HG02852 (cell line): ENCODE measurements at regions not wholly inside any gene's neighbourhood (a gene's known extent, or its start where the extent isn't known, plus 50 kb on each side); places are given as distances from the start of the nearest gene placed in this dataset.
"Not testable (repeated sequence)": the region's sequence is repeated elsewhere in the genome, so short reads cannot be mapped to it uniquely, and the experiment has no call there.

ENCODE experiments used
- ATAC-seq: cut with Tn5 transposase; IDR thresholded peaks from one replicate; pipeline ENCODE4 v1.9.1; 2021; ENCODE audit warnings: mild to moderate bottlenecking, moderate library complexity; ENCODE audit not compliant: unreplicated experiment

DNA sequence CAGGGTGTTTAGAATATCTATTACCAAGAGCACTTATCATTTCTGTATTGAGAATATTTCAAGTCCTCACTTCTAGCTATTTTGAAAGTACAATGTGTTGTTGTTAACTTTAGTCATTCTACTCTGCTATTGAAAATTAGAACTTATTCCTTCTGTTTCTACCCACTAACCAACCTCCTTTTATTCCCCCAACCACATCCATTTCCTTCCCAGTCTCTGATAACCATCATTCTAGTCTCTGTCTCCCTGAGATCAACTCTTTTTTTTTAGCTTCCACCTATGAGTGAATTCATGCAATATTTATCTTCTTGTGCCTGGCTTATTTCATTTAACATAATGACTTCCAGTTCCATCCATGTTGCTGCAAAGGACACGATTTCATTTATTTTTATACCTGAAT lies 290.6 kb upstream of the OR4E1 start:
- ATAC-seq = no peak

DNA sequence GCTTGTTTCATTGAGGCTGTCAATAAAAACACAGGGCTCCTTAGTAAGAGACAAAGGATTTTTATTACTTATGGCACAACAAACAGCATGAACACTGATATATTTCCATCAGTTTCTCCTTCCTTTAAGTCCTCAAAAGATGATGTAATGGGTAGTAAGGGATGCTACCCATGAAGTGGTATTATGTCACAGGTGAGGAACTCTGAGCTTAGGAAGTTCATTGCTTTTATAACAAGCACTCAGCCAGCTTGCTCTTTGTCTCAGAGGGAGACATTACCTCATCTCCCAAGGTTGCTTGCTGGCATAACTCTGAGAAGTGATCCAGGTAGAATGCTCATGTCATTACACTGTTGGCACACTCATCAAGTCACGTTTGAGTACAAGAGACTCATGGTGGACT lies 287.0 kb upstream of the OR4E1 start:
- ATAC-seq = no peak

DNA sequence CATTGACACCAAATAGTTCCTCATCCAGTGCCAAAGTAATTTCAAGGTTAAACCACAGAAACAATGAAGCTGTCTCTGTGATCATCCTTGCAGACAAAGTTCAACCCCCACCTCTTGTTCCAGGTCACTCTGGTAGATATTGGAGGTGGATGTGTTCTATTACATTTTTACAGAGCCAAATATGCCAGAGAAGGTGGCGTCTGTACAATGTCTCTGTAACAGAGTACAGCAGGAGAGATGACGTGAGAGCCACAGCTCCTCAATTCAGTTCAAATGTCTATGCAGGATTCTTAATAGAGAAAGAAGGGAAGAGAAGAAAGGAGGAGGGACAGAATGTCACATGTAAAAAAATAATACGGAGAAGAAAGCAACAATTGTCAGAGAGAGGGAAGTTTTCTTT lies 268.3 kb upstream of the OR4E1 start:
- ATAC-seq = no peak

DNA sequence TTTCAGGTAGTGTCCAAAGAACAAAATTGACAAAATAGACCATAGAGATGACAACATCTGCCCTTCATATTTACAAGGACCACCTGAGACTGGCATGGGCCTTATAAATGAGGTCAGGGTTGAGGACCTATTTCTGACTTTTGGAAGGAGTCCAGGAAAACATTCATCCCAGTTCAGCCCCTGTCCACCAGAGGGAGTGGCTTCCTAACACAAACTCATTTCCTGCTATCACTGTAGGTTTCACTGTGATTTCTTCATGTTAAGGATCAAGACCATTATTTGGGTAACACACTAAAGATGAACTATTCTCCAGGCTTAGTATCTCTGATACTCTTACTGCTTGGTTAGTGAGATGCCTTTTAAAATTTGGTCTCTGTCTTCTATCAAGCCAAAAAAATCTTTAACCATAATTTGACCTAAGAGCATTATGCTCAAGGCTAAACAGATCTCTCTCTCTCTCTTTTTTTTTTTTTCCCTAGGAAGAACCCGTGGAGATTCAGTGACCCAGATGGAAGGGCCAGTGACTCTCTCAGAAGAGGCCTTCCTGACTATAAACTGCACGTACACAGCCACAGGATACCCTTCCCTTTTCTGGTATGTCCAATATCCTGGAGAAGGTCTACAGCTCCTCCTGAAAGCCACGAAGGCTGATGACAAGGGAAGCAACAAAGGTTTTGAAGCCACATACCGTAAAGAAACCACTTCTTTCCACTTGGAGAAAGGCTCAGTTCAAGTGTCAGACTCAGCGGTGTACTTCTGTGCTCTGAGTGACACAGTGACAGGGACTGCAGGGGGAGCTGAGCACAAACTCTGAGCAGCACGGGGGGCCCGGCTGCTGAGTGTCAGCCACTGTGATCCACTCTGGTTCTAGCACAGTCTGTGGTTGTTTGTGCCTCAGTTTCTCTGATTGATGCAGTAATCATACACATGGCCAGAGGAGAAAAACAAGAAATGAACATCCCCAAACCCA lies 267.6 kb upstream of the OR4E1 start:
- no peak for ATAC-seq

DNA sequence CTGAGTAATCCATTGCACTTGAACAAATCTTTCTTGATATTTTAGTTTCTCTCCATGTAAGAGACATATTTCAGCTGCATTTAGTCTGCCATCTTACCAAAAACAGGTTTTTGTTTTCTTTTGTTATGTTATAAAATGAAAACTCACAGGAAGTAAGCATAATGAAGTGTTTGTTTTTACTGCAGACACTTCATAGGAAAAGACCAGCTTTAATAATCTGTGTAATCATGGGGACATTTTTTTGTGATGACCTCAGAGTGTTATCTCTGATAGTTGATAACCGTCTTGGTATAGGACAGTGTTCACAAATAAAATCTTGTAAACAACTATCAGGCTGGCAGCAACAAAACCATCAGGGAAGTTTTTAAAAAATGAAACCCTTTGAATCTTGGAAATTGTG lies 266.2 kb upstream of the OR4E1 start:
- ATAC-seq = no peak

DNA sequence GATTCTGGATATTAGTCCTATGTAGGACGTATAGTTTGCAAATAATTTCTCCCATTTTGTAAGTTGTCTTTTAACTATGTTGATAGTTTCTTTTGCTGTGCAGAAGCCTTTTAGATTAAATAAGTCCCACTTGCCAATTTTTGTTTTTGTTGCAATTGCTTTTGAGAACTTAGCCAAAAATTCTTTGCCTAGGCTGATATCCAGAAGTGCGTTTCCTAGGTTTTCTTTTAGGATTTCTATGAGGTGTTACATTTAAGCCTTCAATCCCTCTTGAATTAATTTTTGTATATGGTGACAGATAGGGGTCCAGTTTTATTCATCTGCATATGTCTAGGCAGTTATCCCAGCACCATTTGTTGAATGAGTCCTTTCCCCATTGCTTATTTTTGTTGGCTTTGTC lies 264.4 kb upstream of the OR4E1 start:
- ATAC-seq = no peak

DNA sequence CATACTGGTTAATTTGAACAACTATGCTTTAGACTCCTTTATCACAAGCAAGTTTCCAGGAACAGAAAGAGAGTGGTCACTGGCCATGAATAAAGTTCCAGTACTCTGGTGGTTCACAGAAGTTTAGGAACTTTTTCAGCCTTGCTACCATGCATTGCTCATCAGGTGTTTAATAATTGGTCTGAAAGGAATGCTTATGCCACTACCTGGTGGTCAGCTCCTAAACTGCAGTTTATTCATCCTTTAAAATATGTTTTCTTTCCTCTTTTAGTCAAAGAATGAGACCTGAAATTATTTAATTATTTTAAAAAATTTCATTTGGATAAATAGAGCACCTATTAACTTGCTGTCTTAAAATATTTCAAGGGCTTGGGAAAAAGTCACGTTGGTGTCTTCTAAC lies 260.1 kb upstream of the OR4E1 start:
- ATAC-seq = no peak

DNA sequence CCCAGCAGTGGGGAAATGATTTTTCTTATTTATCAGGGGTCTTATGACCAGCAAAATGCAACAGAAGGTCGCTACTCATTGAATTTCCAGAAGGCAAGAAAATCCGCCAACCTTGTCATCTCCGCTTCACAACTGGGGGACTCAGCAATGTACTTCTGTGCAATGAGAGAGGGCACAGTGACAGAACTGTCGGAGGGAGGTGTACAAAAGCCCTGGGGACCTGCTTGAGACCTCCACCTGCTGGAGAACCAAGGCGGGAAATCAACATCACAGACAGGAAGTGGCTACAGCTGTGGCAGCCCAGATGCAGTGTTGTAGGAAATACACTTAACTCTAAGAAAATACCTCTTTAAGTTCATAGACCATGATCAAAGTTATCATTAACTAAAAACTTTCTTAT lies 250.9 kb upstream of the OR4E1 start:
- ATAC-seq = peak; percentile 79

DNA sequence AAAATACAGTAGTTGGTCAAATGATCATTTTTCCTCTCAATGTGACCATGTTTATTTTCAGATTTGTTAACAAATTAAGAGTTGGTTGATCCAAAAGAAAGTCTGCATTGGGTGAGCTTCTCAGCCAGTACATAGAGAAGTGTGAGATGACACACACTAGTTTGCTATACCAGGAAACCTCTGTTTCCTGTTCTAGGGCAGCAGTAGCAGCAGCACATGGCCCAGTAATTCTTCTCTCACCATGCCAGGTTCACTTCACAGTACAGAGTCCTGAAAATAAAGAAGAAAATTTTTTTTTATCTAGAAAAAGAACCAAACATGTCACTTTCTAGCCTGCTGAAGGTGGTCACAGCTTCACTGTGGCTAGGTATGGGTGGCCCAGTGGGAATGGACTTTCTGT lies 250.2 kb upstream of the OR4E1 start:
- no peak for ATAC-seq

DNA sequence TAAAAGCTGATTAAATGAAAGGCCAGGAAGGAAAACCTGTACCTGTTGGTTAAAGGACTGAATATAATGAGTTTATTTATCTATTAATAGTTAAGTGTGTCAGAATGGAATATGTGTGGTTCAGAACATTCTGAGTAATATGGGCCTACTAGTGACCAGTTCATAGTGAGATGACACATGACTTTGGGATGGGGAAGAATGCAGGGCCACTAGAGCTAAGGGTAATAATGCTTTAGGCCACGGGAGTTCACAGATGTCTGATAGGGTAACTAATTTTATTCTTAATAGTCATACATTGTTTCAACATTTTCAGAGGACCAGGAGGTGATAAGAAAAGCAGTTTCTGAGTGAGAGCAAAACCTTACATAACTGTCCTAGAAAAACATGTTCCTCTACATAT lies 247.8 kb upstream of the OR4E1 start:
- ATAC-seq = no peak

DNA sequence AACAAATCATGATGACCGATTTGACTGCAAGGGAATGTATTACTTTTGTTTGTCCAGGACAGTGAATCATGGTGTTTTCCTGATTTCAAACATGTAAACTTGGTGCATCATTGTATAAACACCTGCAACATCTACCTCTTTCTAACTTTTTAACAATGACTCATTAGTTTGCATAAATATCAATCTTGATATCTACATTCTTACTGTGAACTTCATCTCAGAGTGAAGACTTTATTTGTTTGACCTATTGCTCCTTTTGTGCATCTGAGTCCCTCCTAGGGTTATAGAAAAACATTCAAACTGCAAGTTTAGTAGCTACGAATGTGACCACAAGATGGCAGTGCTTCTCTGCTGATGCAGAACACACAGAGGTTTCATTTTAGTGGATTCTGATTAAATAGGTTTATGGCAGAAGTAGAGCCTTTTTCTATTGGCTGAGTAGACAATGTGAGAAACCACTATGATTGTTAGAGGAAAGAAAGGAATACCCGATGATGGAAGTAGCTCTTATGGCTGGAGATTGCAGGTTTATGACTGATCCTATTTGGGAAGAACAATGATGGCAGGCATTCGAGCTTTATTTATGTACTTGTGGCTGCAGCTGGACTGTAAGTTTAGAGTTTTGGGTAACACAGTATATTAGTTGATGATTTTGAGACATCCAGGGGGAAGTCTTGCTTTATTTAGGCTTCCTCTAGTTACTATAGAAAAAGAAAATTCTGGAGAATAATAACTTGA lies 244.2 kb upstream of the OR4E1 start:
- ATAC-seq = no peak

DNA sequence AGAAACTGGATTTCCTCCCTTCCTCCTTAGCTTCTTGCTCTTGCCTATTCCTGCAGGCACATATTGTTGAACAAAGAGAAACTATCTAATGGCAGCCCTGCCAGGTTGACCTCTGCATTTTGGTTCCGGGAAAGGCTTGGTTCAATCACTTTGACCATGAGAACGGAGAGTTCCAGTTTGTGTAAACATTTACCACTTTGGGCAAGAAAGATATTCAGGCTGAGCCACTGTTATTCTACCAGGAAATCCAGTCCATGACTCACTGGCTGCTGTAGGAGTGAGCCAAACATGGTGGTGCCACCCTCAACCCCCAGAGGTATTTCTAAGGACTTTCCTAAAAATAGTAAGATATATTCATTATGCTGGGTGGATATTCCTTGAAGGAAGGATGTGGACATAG lies 242.2 kb upstream of the OR4E1 start:
- no peak for ATAC-seq

DNA sequence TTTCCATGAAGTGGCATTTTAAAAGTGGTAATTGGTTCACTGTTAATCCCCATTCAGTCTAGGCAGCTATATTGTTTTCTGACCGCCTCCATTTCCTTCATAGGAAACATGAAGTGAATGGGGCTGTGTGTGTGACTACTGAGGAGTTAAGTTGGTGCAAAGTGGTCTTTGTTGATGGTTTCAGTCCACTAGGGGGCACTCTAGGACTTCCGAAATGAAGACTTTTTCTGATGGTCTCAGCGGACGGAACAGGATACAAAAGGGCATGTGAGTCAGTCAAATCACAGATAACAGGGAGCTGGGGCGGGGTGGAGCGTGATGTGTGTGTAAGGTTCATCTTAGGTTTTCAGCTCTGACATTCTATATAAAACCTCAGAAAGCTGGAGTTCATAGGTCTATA lies 240.1 kb upstream of the OR4E1 start:
- ATAC-seq = no peak

DNA sequence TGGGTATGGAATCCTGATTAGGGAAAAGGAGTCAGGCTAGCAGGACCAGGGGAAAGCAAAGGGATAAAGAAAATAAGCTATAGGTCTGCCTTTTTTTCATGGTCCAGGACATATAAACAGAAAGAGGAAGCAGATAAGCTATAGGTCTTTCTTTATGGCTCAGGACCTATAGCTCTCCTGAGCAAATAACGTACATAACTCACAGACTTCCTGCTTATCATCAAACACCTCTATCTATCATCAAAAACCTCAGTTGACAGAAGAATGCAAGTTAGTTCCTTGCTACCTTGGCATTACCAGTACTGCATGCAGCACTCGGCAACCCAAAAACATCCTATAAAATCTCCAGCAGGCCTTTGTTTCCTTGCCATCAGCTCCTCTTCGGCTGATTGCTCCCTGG lies 238.7 kb upstream of the OR4E1 start:
- ATAC-seq = no peak

DNA sequence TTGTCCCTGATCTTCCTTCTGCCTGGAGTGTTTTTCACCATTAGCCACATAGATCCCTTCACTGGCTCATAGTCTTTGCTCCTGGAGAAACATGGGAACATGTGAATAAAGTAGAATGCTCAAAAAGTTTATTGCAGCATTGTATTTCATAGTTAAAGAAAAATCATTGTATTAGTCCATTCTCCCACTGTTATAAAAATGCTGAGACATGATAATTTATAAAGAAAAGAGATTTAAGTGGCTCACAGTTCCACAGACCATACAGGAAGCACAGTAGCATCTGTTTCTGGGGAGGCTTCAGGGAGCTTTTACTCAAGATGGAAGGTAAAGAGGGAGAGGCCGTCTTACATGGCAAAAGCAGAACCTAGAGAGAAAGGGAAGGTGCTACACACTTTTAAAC lies 238.3 kb upstream of the OR4E1 start:
- no peak for ATAC-seq

DNA sequence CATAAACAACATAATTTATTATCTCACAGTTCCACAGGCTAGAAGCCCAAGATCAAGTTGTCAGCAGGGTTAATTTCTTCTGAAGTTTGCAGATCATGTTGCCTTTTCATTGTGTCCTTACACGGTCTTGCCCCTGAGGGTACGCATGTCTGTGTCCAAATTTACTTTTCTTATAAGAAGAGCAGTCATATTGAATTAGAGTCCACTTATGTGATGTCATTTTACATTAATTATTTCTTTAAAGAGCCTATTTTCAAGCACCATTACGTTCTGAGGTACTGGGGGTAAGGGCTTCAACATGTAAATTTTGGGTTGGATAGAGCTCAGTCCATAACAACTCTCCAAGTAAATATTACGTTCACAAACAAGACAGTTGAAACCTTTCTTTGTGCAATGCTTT lies 236.6 kb upstream of the OR4E1 start:
- ATAC-seq = no peak

DNA sequence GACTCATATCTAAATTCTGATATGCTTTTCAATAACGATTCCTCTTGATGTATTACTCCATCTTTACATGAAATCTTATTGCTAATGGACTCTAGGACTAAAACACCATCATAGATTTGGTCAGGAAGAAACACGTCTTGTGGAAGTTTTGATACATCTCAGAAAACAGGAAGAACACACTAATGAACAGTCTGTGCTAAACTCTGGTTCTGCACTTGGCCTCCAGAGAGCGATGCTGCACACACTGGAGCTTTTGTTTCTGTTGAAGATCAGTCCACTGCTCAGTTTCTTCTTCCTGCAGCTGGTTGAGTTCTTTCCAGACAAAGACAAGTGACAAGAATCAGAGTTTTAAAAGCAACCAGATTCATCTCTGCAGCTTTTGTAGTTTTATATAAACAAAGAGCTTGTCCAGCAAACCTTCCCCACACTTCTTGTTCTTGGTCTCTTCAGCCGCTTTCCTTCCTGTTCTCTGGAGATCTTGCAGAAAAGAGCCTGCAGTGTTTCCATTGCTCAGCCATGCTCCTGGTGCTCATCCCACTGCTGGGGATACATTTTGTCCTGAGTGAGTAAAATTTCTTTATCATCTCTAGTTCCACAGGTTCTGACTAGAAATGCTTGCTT lies 229.1 kb upstream of the OR4E1 start:
- ATAC-seq = no peak

DNA sequence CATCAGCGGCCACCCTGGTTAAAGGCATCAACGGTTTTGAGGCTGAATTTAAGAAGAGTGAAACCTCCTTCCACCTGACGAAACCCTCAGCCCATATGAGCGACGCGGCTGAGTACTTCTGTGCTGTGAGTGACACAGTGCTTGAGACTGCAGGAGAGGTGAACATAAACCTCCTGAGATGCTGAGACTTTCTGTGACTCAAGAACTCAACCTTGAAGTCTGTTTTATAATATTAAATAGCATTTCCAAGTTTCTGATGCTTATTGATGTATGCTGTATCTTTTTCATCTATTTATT lies 221.2 kb upstream of the OR4E1 start:
- ATAC-seq = not testable (repeated sequence)

DNA sequence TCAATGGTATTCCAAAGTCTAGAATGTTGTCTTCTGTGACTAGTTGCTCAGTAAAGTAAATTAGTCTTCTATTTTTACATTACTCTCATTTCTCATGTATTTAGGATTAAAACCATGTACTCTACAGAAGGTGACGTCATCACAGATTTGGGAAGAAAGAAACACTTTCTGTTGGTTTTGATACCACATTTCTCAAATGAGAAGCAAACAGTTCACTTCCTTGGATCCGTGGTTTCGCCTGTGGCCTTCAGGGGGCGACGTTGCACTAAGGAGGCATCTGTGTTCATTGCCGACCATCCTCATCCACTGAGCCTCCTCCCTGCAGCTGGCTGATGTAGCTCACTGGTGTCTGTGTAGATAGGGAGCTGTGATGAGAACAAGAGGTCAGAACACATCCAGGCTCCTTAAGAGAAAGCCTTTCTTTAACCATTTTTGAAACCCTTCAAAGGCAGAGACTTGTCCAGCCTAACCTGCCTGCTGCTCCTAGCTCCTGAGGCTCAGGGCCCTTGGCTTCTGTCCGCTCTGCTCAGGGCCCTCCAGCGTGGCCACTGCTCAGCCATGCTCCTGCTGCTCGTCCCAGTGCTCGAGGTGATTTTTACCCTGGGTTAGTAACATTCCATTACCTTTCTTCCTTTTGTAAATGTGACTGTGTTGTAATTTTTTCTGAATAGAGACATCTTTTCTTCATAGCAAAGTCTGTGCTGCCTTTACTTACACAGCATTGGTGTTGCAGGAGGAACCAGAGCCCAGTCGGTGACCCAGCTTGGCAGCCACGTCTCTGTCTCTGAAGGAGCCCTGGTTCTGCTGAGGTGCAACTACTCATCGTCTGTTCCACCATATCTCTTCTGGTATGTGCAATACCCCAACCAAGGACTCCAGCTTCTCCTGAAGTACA lies 220.6 kb upstream of the OR4E1 start:
- ATAC-seq = no peak

DNA sequence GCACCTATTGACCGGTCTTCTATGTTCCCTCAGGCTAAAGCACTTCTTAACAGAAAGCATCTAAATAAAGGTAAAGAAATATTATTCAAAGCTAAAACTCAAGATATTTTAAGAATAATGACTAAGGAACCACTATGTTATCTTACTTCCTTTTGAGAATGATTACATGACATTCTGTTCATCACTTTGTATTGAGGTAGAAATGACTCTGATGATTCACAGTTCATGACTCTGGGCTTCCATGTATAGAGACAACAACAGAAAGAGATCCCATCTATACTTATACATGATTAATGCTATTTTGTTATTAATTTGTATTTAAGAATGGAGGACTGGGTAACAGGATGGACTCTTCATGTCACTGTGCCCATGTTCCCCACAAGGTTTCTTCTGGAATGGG lies 218.3 kb upstream of the OR4E1 start:
- no peak for ATAC-seq

DNA sequence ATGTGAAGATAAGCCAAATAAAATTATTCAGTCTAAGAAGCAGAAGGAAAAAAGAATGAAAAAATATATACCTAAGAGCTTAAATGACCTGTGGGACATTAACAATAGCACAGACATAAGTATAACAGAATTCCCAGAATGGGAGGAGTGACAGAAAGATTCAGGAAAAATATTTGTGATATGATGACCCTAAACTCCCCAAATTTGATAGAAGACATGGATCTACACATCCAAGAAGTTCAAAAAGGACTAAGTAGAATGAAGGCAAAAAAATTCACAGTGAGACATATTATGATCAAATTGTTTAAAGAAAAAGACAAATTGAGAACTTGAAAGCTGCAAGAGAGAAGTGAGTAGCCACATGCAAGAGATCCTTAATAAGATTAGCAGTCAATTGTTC lies 211.4 kb upstream of the OR4E1 start:
- ATAC-seq = no peak
